ENCODE measurements at regions not wholly inside any gene's neighbourhood (a gene's known extent, or its start where the extent isn't known, plus 50 kb on each side); places are given as distances from the start of the nearest gene placed in this dataset.

DNA sequence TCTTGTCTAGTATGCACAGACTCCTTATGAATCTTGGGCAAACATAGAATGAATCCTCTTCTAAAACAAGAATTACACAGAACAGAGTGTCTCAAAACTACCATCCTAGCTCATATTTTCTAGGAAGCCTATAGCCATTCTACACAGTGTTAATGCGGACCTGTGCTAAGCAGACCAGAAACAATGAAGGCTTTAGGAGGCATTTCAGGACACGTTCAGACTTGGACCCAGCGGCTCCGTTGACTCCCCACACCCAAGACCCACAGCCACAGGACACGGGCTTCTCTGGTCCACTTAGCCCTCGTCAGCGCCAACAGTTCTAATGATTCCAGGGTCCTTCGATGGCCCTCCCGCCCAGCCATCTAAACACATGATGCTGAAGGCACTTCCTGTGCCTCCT lies 182.2 kb downstream of the BCL11A start:
- TF ChIP-seq EZH2 (IDR thresholded peaks at IDR 0.05; ENCODE audit: insufficient read depth, poor library complexity, severe bottlenecking) (no peak), EZH2phosphoT487 (IDR thresholded peaks at IDR 0.05; ENCODE audit: insufficient read depth, low read depth) (no peak)

Data from GM23248 (cell line).